HEK293 (cell line): ENCODE measurements at regions not wholly inside any gene's neighbourhood (a gene's known extent, or its start where the extent isn't known, plus 50 kb on each side); places are given as distances from the start of the nearest gene placed in this dataset.

Experiments used
- CTCF ChIP-seq: fragments of 450-650 bp; formaldehyde crosslinking; IDR thresholded peaks from 2 replicates; pipeline ENCODE4 v1.5.1; 2016; ENCODE audit warnings: missing biosample characterization, missing genetic modification characterization
- REST ChIP-seq: fragments of 450-650 bp; formaldehyde crosslinking; IDR thresholded peaks from 2 replicates; pipeline ENCODE4 v1.5.1; 2016; ENCODE audit warnings: missing biosample characterization, missing genetic modification characterization
- ZNF48 ChIP-seq: fragments of 450-650 bp; formaldehyde crosslinking; IDR thresholded peaks from 2 replicates; pipeline ENCODE4 v1.5.1; 2016; ENCODE audit warnings: missing biosample characterization, missing genetic modification characterization

GRCh38 chr2:48129293-48129950 is 185.1 kb upstream of the FOXN2 start:
- TF ChIP-seq REST (tag by site-specific recombination) (no peak), CTCF (no peak), ZNF48 (tag by site-specific recombination) (no peak)
